GM12872 (cell line): ENCODE measurements at regions not wholly inside any gene's neighbourhood (a gene's known extent, or its start where the extent isn't known, plus 50 kb on each side); places are given as distances from the start of the nearest gene placed in this dataset.

ENCODE experiments used
- CTCF ChIP-seq: IDR thresholded peaks from 3 replicates; pipeline ENCODE4 v1.5.1; 2011; ENCODE audit warnings: low read depth, mild to moderate bottlenecking, low read length, moderate library complexity; ENCODE audit not compliant: insufficient read depth

- no peak for TF ChIP-seq CTCF
Observed at GRCh38 chr16:64745258-64745930, 376.5 kb downstream of the CDH11 start.

GRCh38 chr16:64742455-64743223 lies 379.2 kb downstream of the CDH11 start:
- TF ChIP-seq CTCF: no peak

- TF ChIP-seq CTCF: no peak
Observed at GRCh38 chr16:64740261-64740660, 381.6 kb downstream of the CDH11 start.

- no peak for TF ChIP-seq CTCF
Observed at GRCh38 chr16:64738321-64738960, 383.4 kb downstream of the CDH11 start.

DNA sequence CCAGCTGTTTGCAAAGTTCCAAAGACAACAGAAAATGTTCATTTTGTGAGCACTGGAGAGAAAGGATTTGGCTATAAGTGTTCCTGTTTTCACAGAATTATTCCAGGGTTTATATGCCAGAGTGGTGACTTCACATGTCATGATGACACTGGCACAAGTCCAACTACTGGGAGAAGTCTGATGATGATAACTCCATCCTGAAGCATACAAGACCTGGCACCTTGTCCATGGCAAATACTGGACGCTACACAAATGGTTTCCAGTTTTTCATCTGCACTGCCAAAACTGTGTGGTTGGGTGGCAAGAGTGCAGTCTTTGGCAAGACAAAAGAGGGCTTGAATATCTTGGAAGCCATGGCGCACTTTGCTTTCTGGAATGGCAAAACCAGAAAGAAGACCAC lies 385.0 kb downstream of the CDH11 start:
- TF ChIP-seq CTCF: no peak

DNA sequence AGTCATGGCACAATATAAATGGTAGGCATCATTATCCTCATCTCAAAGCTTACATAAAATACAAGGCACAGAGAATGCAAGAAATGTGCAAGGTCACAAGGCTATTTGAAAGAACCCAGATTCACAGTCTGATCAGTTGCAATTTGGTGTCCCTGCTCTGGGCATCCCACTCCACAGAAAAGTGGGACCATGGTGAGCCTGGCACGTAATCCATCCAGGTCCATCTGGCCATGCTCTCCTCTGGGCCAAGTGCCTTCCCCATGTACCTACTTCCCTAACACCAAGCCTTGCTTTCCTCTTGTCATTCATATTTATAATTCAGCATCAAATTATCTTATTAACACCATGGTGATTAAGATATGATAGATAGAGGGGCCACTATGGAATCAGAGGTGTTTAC lies 390.0 kb downstream of the CDH11 start:
- TF ChIP-seq CTCF: no peak

- no peak for TF ChIP-seq CTCF
Observed at GRCh38 chr16:64730261-64730660, 391.6 kb downstream of the CDH11 start.
